ENCODE measurements at regions not wholly inside any gene's neighbourhood (a gene's known extent, or its start where the extent isn't known, plus 50 kb on each side); places are given as distances from the start of the nearest gene placed in this dataset.

- WGBS, 2 donors = 90 to 91% methylated on average over 3 of the region's 3 CpGs
- no peaks in the 10 kb centered on the region for H3K27me3 ChIP-seq
- no peak overlapping the region for H3K27ac ChIP-seq
- H3K4me1 ChIP-seq = peaks cover 0 to 6% (median 0%) of the 10 kb centered on the region in 4 donors
- intact Hi-C loops (cut with DNase I) = no loop called here
- TF ChIP-seq CTCF (IDR thresholded peaks at IDR 0.05) = no peak
- TF ChIP-seq POLR2A (IDR thresholded peaks at IDR 0.05) = no peak
- no peak for TF ChIP-seq EP300 (IDR thresholded peaks at IDR 0.05)
- TF ChIP-seq POLR2AphosphoS5 (IDR thresholded peaks at IDR 0.05) = no peak
- no peaks in the 10 kb centered on the region for H3K9me3 ChIP-seq
- no peak overlapping the region for H3K4me3 ChIP-seq
- no peak for DNase-seq
- no peaks in the 10 kb centered on the region for H3K36me3 ChIP-seq
These were observed 56.6 kb upstream of the UBASH3B start for GRCh38 chr11:122598971-122599370.

GRCh38 chr11:122597511-122597910 is 58.0 kb upstream of the UBASH3B start:
- no peaks in the 10 kb centered on the region for H3K27me3 ChIP-seq
- H3K4me1 ChIP-seq = peaks cover 0 to 6% (median 0%) of the 10 kb centered on the region in 4 donors
- intact Hi-C loops (cut with DNase I) = no loop called here
- no peak overlapping the region for H3K27ac ChIP-seq
- WGBS, 2 donors = 76 to 85% methylated on average over 2 of the region's 2 CpGs
- TF ChIP-seq POLR2AphosphoS5 (IDR thresholded peaks at IDR 0.05) = no peak
- no peak for TF ChIP-seq EP300 (IDR thresholded peaks at IDR 0.05)
- no peak for TF ChIP-seq CTCF (IDR thresholded peaks at IDR 0.05)
- no peak for TF ChIP-seq POLR2A (IDR thresholded peaks at IDR 0.05)
- H3K9me3 ChIP-seq = no peaks in the 10 kb centered on the region
- DNase-seq = no peak
- no peaks in the 10 kb centered on the region for H3K36me3 ChIP-seq
- no peak overlapping the region for H3K4me3 ChIP-seq

GRCh38 chr11:122594986-122595645 is 60.4 kb upstream of the UBASH3B start:
- Histone ChIP-seq H3K36me3 (no peaks in the 10 kb centered on the region), H3K4me3 (no peak overlapping the region), H3K4me1 (no peaks in the 10 kb centered on the region), H3K27me3 (no peaks in the 10 kb centered on the region), H3K9me3 (no peaks in the 10 kb centered on the region), H3K27ac (no peak overlapping the region)
- WGBS, 2 donors = 72 to 86% methylated on average over 3 of the region's 3 CpGs
- no peak for TF ChIP-seq CTCF (IDR thresholded peaks at IDR 0.05)
- DNase-seq = no peak
- intact Hi-C loops (cut with DNase I) = no loop called here

GRCh38 chr11:122593473-122594420 is 61.8 kb upstream of the UBASH3B start:
- H3K27me3 ChIP-seq = no peaks in the 10 kb centered on the region
- no peak for DNase-seq
- no peaks in the 10 kb centered on the region for H3K9me3 ChIP-seq
- 67 to 69% methylated on average over 4 of the region's 4 CpGs for WGBS, 2 donors
- no peak for TF ChIP-seq CTCF (IDR thresholded peaks at IDR 0.05)
- TF ChIP-seq EP300 (IDR thresholded peaks at IDR 0.05) = no peak
- no peak for TF ChIP-seq POLR2AphosphoS5 (IDR thresholded peaks at IDR 0.05)
- TF ChIP-seq POLR2A (IDR thresholded peaks at IDR 0.05) = no peak
- H3K4me3 ChIP-seq = no peak overlapping the region
- H3K27ac ChIP-seq = no peak overlapping the region
- H3K36me3 ChIP-seq = no peaks in the 10 kb centered on the region
- no peaks in the 10 kb centered on the region for H3K4me1 ChIP-seq
- intact Hi-C loops (cut with DNase I) = no loop called here
